Cardiac muscle cell (in vitro differentiated cells and primary cell): ENCODE measurements at regions not wholly inside any gene's neighbourhood (a gene's known extent, or its start where the extent isn't known, plus 50 kb on each side); places are given as distances from the start of the nearest gene placed in this dataset.
A peak's percentile ranks its signal among the peaks of the same experiment; 100 is the strongest.

Source experiments
- DNase-seq, 2 donors: peaks; one replicate each; pipeline versions ENCODE4 v3.0.0 to v3.0.0-alpha.2; 2010 to 2017; ENCODE audit warnings: low read depth in 1 of 2, low spot score in 1 of 2
- H3K27ac ChIP-seq: fragments of 200-600 bp; sonication (generic); 2 replicates; pipeline ENCODE4 v1.5.1; 2016
- H3K27me3 ChIP-seq: fragments of 200-600 bp; sonication (generic); 2 replicates; pipeline ENCODE4 v1.6.0; 2016; ENCODE audit warnings: control low read depth
- H3K36me3 ChIP-seq: fragments of 200-600 bp; sonication (generic); 2 replicates; pipeline ENCODE4 v1.5.1; 2016; ENCODE audit warnings: control low read depth
- H3K4me1 ChIP-seq: fragments of 200-600 bp; sonication (generic); 2 replicates; pipeline ENCODE4 v1.8.1; 2017; ENCODE audit warnings: low read depth, mild to moderate bottlenecking, mixed run types
- H3K4me3 ChIP-seq: fragments of 200-600 bp; sonication (generic); 2 replicates; pipeline ENCODE4 v1.5.1; 2016; ENCODE audit warnings: mild to moderate bottlenecking
- H3K9me3 ChIP-seq: fragments of 200-600 bp; sonication (generic); 2 replicates; pipeline ENCODE4 v1.5.1; 2017; ENCODE audit warnings: low read depth, mild to moderate bottlenecking, control low read depth
- CTCF ChIP-seq: IDR thresholded peaks from 2 replicates; pipeline ENCODE4 v1.5.1; 2012; ENCODE audit warnings: low read depth, mild to moderate bottlenecking, low read length

- H3K27me3 ChIP-seq, result no peaks in the 10 kb centered on the region
- H3K4me3 ChIP-seq, result no peak overlapping the region
- peaks cover 8% of the 10 kb centered on the region for H3K4me1 ChIP-seq
- H3K36me3 ChIP-seq, result no peaks in the 10 kb centered on the region
- no peak for DNase-seq
- H3K9me3 ChIP-seq, result no peaks in the 10 kb centered on the region
- TF ChIP-seq CTCF, result no peak
- no peak overlapping the region for H3K27ac ChIP-seq
These were observed 201.2 kb downstream of the MSX2 start for GRCh38 chr5:174925586-174925985.

- Histone ChIP-seq H3K4me1 (peaks cover 8% of the 10 kb centered on the region), H3K36me3 (no peaks in the 10 kb centered on the region), H3K9me3 (no peaks in the 10 kb centered on the region), H3K4me3 (no peak overlapping the region), H3K27ac (no peak overlapping the region), H3K27me3 (no peaks in the 10 kb centered on the region)
- DNase-seq, result no peak
- no peak for TF ChIP-seq CTCF
These were observed 198.6 kb downstream of the MSX2 start for GRCh38 chr5:174922955-174923354.

GRCh38 chr5:174920906-174921550 lies 196.6 kb downstream of the MSX2 start:
- peaks cover 8% of the 10 kb centered on the region for H3K4me1 ChIP-seq
- no peaks in the 10 kb centered on the region for H3K9me3 ChIP-seq
- no peaks in the 10 kb centered on the region for H3K27me3 ChIP-seq
- no peak for TF ChIP-seq CTCF
- H3K4me3 ChIP-seq, result no peak overlapping the region
- DNase-seq, result peak in 1 of 2 donors; percentile 15
- no peak overlapping the region for H3K27ac ChIP-seq
- no peaks in the 10 kb centered on the region for H3K36me3 ChIP-seq

- DNase-seq, result no peak
- H3K9me3 ChIP-seq, result no peaks in the 10 kb centered on the region
- H3K36me3 ChIP-seq, result no peaks in the 10 kb centered on the region
- H3K27me3 ChIP-seq, result no peaks in the 10 kb centered on the region
- no peak overlapping the region for H3K4me3 ChIP-seq
- no peak for TF ChIP-seq CTCF
- H3K27ac ChIP-seq, result no peak overlapping the region
- no peaks in the 10 kb centered on the region for H3K4me1 ChIP-seq
These were observed 195.0 kb downstream of the MSX2 start for GRCh38 chr5:174919351-174919750.

GRCh38 chr5:174918655-174919054 lies 194.3 kb downstream of the MSX2 start:
- TF ChIP-seq CTCF, result no peak
- Histone ChIP-seq H3K27ac (no peak overlapping the region), H3K36me3 (no peaks in the 10 kb centered on the region), H3K4me3 (no peak overlapping the region), H3K27me3 (no peaks in the 10 kb centered on the region), H3K4me1 (no peaks in the 10 kb centered on the region), H3K9me3 (no peaks in the 10 kb centered on the region)
- no peak for DNase-seq
